Osteocyte (in vitro differentiated cells): ENCODE measurements at regions not wholly inside any gene's neighbourhood (a gene's known extent, or its start where the extent isn't known, plus 50 kb on each side); places are given as distances from the start of the nearest gene placed in this dataset.
A peak's percentile ranks its signal among the peaks of the same experiment; 100 is the strongest.

Experiments used
- DNase-seq: peaks from one replicate; pipeline ENCODE4 v3.0.0; 2021; ENCODE audit warnings: mixed read lengths; ENCODE audit not compliant: unreplicated experiment; ENCODE audit errors: extremely low spot score
- H3K27ac Mint-ChIP-seq: one replicate; pipeline ENCODE4 v1.8.0; 2021; ENCODE audit warnings: mild to moderate bottlenecking, mixed read lengths; ENCODE audit not compliant: unreplicated experiment
- H3K27me3 Mint-ChIP-seq: one replicate; pipeline ENCODE4 v1.8.0; 2021; ENCODE audit warnings: mixed read lengths; ENCODE audit not compliant: unreplicated experiment
- H3K36me3 Mint-ChIP-seq: one replicate; pipeline ENCODE4 v1.8.0; 2021; ENCODE audit warnings: mixed read lengths; ENCODE audit not compliant: unreplicated experiment
- H3K4me1 Mint-ChIP-seq: one replicate; pipeline ENCODE4 v1.8.0; 2021; ENCODE audit warnings: mixed read lengths; ENCODE audit not compliant: unreplicated experiment
- H3K4me3 Mint-ChIP-seq: one replicate; pipeline ENCODE4 v1.8.0; 2021; ENCODE audit warnings: mild to moderate bottlenecking, moderate library complexity, mixed read lengths; ENCODE audit not compliant: unreplicated experiment
- H3K9me3 Mint-ChIP-seq: one replicate; pipeline ENCODE4 v1.8.0; 2021; ENCODE audit warnings: mixed read lengths; ENCODE audit not compliant: unreplicated experiment
- TF ChIP-seq, protein P1 (sequence below): fragments of 200-600 bp; sonication (generic); IDR thresholded peaks from 2 replicates; pipeline ENCODE4 v1.5.0; 2021; ENCODE audit warnings: antibody characterized with exemption, mild to moderate bottlenecking, moderate library complexity

DNA sequence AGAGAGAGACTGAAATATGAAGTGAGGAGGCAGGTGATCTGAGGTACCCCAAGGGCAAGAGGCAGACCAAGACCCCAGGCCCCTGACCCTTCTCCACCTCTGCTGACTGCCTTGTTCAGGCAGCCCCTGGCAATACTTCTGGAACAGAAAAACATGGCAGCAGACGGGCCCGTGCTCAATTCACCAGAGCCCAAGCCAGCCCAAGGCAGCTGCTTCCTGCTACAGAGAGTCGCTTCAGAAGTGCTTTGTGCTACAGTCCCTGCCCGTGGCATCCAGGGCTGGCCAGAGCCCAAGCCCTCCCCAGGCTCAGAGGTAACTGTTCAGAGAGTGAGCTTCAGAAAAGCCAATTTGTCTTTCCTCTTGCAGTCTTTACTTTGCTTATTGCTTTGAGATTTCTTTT lies 151.4 kb upstream of the FSTL4 start:
- peak; percentile 49 for DNase-seq
- H3K4me3 Mint-ChIP-seq, result no peak overlapping the region
- no peak overlapping the region for H3K27ac Mint-ChIP-seq
- no peaks in the 10 kb centered on the region for H3K4me1 Mint-ChIP-seq
- TF ChIP-seq, protein P1, sequence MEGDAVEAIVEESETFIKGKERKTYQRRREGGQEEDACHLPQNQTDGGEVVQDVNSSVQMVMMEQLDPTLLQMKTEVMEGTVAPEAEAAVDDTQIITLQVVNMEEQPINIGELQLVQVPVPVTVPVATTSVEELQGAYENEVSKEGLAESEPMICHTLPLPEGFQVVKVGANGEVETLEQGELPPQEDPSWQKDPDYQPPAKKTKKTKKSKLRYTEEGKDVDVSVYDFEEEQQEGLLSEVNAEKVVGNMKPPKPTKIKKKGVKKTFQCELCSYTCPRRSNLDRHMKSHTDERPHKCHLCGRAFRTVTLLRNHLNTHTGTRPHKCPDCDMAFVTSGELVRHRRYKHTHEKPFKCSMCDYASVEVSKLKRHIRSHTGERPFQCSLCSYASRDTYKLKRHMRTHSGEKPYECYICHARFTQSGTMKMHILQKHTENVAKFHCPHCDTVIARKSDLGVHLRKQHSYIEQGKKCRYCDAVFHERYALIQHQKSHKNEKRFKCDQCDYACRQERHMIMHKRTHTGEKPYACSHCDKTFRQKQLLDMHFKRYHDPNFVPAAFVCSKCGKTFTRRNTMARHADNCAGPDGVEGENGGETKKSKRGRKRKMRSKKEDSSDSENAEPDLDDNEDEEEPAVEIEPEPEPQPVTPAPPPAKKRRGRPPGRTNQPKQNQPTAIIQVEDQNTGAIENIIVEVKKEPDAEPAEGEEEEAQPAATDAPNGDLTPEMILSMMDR, result no peak
- no peaks in the 10 kb centered on the region for H3K9me3 Mint-ChIP-seq
- peaks cover 8% of the 10 kb centered on the region for H3K27me3 Mint-ChIP-seq
- no peaks in the 10 kb centered on the region for H3K36me3 Mint-ChIP-seq

GRCh38 chr5:133761632-133762031 lies 149.3 kb upstream of the FSTL4 start:
- Mint-ChIP-seq H3K4me1 (no peaks in the 10 kb centered on the region), H3K9me3 (no peaks in the 10 kb centered on the region), H3K27ac (no peak overlapping the region), H3K36me3 (no peaks in the 10 kb centered on the region), H3K4me3 (no peak overlapping the region), H3K27me3 (peaks cover 3% of the 10 kb centered on the region)
- DNase-seq, result no peak
- TF ChIP-seq, protein P1, result no peak

DNA sequence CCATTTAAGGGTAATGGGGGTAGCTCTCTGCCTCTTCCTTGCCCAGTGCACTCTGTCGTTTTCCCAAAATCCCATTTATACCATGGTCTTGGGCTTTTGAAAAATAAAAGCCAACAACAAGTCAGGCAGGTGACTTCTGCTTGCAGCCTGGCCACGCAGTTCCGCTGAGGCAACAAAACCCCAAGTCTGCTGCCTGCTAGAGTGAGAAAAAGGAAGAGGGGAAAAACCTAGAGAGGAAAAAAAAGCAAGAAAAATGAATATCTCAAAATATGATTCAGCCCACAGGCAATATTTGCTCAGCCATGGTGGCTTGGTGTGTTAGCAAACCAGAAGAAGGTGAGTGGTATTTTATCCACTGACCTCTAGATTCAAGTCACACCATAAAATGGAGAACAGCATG lies 148.2 kb upstream of the FSTL4 start:
- Mint-ChIP-seq H3K36me3 (no peaks in the 10 kb centered on the region), H3K27ac (no peak overlapping the region), H3K27me3 (peaks cover 3% of the 10 kb centered on the region), H3K4me3 (no peak overlapping the region), H3K4me1 (no peaks in the 10 kb centered on the region), H3K9me3 (no peaks in the 10 kb centered on the region)
- TF ChIP-seq, protein P1, result no peak
- peak; percentile 36 for DNase-seq

GRCh38 chr5:133758641-133759040 lies 146.3 kb upstream of the FSTL4 start:
- H3K4me1 Mint-ChIP-seq, result peaks cover 9% of the 10 kb centered on the region
- H3K9me3 Mint-ChIP-seq, result no peaks in the 10 kb centered on the region
- no peak overlapping the region for H3K4me3 Mint-ChIP-seq
- no peak overlapping the region for H3K27ac Mint-ChIP-seq
- TF ChIP-seq, protein P1, result no peak
- peak; percentile 51 for DNase-seq
- peaks cover 3% of the 10 kb centered on the region for H3K27me3 Mint-ChIP-seq
- H3K36me3 Mint-ChIP-seq, result no peaks in the 10 kb centered on the region

DNA sequence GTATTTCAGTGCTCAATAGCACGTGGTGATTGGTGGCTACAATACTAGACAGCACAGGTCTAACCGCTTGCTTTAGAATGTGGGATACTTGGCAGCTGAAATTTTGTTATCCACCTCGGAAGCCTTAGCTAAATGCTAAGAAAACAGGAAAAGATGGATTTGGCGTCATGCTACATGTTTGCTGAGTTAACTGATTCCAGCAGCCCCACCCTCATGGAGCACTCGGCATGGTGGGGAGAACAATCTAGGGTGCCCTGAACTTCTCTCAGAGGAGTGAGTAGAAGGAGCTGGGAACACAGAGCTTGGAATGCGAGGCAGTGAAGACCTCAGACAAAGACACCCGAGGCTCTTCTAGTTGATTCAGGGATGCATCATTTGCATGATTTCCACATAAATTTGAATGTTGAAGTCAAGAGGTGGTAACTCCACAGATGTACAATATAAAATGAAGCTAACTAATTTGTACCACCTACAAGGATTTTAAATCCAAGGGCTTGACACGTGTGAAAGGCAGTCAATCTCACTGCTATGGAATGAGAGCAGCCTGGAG lies 145.1 kb upstream of the FSTL4 start:
- no peaks in the 10 kb centered on the region for H3K9me3 Mint-ChIP-seq
- TF ChIP-seq, protein P1, result no peak
- H3K36me3 Mint-ChIP-seq, result no peaks in the 10 kb centered on the region
- no peak overlapping the region for H3K27ac Mint-ChIP-seq
- H3K4me3 Mint-ChIP-seq, result no peak overlapping the region
- peaks cover 2% of the 10 kb centered on the region for H3K27me3 Mint-ChIP-seq
- peaks cover 12% of the 10 kb centered on the region for H3K4me1 Mint-ChIP-seq
- DNase-seq, result no peak
